Thyroid gland (tissue), 4 donors: ENCODE measurements at regions not wholly inside any gene's neighbourhood (a gene's known extent, or its start where the extent isn't known, plus 50 kb on each side); places are given as distances from the start of the nearest gene placed in this dataset.
"Not testable (repeated sequence)": the region's sequence is repeated elsewhere in the genome, so short reads cannot be mapped to it uniquely, and the experiment has no call there.

Source experiments
- CTCF ChIP-seq, 6 experiments: fragments of 200-600 bp in 3 of 6; fragments of 450-650 bp in 3 of 6; sonication (generic) in 3 of 6; IDR thresholded peaks; one replicate each; pipeline ENCODE4 v1.5.1; 2016 to 2019; ENCODE audit warnings: antibody characterized with exemption in 6 of 6, mild to moderate bottlenecking in 2 of 6, inconsistent platforms in 1 of 6, moderate library complexity in 1 of 6
- POLR2A ChIP-seq, 2 donors: fragments of 450-650 bp; IDR thresholded peaks; one replicate each; pipeline ENCODE4 v1.6.1; 2017; ENCODE audit warnings: antibody characterized with exemption in 2 of 2, mild to moderate bottlenecking in 2 of 2, moderate library complexity in 1 of 2

DNA sequence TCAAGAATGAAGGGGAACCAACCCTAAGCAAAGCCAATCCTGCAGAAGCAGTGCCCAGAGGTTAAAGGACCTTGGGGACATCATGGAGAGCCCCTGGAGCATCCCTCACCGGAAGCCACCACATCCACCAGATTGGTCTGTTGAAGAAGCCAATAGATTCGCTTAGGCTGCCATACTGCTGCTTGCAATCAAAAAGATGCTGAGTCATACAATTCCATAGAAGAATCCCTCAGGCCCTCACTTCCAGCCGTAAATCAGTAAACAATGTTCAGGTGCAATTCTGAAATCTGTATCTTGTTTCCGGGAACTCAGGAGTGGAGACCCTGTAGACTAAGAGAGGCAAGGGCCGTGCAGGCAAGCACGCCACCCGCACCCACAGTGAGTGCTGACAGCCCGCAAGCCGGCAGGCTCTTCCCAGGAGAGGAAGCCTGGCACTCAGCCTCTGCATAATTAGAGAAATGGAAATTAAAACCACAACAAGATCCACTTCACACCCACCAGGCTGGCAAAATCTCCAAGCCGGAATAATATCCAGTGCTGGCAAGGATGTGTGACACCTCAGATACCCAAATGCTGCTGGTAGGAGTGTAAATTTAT, 156.4 kb upstream of the FOXD4L5 start:
- not testable (repeated sequence) for TF ChIP-seq CTCF, POLR2A (IDR thresholded peaks at IDR 0.05)
